ENCODE measurements at regions not wholly inside any gene's neighbourhood (a gene's known extent, or its start where the extent isn't known, plus 50 kb on each side); places are given as distances from the start of the nearest gene placed in this dataset.

DNA sequence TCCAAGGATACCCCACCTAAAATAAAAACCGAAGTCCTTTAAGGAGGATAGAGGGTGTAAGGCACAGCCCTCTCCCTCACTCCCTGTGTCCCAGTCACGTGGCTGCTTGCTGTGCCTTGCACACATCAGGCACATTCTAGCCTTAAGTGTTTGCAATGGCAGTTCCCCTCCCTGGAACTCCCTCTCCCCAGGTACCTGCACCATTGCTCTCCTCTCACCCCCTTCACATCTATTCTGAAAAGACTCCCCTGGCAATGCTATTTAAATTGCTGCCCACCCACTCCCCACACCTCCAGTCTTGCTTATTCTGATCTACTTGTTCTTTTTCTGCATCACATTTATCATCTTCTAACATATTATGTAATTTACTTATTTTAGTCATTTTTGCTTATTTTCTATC, 91.6 kb upstream of the LNX1 start:
- no peak for DNase-seq

DNA sequence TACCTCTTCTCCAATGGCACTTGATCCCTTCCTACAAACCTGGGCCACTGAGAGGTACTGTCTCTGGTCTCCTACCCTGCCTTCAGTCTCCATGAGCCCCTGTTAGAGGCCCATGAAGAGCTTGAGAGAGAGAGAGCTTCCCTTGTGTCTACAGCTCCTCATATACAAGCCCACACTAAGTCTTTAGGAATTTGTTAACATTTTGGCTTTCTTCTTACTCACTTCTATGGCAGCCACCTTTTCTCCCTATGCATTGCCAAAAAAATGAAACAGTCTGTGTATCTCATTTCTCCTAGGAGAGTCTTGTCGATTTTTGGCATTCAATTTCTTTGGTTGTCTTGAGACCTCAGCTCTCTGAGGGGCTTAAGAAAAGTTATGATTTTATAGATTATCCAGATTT, 90.9 kb upstream of the LNX1 start:
- DNase-seq = no peak

DNA sequence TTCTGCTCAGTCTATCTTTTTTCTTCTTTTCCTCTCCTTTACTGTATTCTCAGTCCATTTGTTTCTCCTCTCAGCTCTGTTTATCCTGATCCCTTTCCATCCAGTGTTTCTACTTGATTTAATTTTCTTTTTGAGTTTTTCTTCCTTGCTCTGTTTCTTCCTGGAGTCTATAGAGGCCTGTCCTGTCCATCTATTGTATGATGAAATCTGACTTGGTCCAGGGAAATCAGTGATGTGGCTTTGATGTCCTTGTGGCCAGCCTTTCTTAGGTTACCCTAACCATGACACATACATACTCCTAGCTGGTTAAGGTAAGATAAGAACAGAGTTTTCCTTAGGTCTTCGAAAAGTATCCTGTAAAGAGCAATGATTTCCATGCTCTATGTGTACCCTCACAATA, 89.3 kb upstream of the LNX1 start:
- no peak for DNase-seq

DNA sequence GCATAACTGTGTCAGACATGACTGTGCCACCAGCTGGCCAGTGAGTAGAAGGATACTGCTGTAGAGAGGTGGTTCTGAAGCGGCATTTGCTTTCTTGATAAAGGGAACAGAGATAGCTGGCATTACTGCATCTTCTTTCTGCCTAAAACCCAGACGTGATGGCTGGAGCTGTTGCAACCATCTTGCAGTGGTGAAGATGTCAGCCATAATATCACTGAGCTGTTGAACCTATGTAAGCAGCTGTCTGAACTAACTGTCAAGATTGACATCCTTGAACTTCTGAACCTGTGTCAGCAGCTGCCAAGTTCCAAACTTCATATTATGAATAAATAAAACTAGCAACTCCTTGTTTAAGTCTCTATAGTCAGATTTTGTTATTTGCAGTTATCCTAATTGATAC, 88.9 kb upstream of the LNX1 start:
- DNase-seq = no peak

DNA sequence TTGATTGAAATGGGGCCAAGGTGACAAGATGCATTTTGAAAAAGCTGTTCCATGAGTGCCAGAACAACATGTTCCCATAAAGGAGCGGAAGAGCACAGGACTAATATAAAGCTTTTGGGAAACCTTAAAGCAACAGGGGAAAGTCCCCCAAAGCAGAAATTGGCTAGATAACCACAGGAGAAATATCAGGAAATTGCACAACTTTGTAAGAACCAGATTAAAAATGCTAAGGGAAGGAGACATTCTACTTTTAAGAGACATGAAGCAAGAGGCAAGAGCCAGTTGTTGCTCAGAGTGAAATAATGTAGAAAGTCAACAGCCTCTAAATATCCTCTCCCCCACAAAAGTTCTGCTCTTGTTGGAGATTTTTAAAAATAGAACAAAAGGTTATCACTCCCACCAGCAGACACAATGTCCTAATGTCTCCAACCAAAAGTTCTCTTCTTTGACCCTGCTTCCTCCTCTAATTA, 85.2 kb upstream of the LNX1 start:
- DNase-seq = no peak

DNA sequence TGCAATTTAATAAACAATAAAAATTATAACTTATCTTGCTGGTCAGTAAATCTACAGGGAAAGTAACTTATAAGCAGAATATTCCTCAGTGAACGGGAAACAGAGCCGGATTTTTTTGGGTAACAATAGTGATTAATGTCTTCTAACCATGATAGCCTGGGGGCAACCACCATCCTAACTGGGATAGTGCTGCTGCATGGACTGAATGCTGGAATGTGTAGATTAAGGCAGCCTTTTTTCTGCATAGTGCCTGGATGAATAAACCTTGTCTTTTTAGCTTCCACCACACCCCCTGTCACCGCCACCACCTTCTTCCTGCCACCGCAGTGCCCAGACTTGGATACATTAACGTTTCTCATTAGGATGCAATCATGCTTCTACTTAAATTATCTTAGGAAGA, 83.6 kb upstream of the LNX1 start:
- DNase-seq = no peak

DNA sequence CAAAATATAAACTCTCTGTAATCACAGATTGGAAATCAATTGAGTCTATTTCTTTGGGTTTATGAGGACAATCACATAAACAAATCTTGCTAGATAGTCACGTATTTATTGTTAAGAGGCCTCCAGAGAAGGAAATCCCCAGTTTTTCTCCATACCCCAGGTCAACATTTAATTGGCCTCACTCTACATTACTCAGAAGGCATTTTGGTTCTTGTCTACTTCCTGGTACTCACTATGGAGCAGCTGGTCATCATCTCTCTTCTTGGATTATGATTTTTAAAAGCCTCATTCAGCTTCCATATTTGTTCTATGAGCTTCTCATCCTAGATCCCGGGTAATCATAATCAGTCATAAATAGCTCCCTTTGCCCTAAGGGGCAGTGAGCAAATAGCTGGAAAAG, 81.6 kb upstream of the LNX1 start:
- DNase-seq = no peak

DNA sequence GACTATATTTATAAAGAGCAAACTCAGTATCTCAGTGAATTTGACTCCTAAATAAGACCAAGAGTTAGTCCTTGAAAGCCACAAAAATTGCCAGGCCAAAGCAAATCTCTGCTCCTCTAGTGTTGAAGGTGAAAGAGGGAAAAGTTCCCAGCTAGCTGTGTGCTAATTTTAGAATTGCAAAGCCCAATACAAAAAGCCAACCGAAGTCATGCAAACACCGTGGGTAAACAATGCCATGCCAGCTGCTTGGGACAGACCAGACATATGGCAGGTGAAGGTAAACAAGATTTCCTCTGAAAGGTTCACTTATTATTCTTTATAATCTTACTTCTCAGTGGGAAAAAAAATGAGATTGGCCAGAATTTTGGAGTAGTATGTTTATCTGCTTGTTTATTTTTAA, 80.5 kb upstream of the LNX1 start:
- peak; percentile 43 for DNase-seq

DNA sequence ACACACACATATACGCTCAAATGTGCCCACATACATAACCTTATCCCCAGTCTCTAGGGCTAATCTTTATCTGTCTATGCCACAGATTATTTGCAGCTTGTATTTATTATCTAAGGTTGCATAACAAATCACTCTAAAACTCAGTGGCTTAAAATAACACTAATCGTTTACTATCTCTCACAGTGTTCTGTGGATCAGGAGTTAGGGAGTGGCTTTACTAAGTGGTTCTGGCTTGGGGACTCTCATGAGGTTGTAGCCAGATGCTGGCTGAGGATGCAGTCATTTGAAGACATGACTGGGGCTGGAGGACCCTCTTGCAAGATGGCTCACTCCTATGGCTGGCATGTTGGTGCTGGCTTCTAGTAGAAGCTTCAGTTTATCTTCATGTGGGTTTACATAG, 68.5 kb upstream of the LNX1 start:
- DNase-seq = no peak

DNA sequence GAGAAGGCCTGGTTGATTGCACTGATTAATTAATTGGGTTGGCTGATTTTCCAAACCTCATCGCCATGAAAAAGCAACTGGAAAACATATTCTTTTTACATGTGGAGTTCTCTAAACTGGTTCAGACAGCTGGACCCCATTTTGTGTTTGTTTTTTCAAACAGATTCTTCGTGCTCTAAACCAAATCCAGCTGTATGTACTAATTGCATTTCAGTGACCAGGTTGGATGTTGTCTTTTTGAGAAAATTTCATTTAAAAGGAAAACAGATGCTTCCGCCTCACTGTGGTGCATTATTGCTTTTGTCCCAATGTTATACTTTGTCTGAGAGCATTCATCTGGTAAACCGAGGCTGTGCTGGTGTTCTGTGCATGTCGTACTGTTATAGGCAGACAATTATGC, 67.8 kb upstream of the LNX1 start:
- DNase-seq = no peak

DNA sequence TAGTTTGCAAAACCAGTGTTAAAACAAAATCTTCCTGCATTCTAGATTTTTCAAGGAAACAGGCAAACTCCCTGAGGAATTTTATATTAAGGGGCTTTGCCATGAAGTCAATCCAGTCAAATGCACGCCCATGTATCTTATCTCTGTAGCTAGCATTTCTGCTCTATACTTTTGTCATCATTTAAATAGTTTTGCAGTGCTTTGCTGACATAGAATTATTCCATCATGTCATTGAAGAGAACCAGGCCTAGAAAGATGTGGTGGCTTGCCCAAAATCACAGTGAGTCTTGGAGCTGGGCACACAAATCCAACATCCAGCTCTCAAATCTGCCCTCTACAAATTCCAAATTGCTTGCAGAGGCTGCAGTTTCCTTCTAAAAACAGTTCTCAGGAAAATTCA, 66.7 kb upstream of the LNX1 start:
- DNase-seq = no peak

DNA sequence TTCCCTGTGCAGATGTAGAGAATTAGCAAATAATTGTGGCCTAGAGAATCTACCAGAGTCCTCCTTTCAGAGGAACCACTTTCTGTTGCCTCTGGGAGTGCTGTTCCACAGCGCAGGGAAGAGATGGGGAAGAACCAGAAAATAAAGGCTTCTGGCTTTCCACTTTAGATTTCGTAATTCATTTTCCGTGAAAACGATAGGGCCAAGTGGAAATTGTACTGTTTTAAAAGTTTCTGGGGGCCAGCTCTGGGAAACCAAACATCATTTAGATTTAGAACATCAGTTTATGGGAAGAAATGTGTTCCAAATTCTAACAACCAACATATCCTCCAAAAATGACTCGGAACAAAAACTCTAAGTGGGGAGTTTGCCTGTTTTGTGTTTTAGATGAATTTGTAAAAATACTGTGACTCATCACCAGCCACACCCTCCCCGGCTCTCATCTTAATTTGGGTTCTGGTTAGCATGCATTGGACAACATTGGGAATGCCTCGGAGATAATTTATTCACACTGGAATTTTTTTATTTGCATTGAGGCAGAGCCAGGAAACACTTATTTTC, 65.2 kb upstream of the LNX1 start:
- DNase-seq = no peak

DNA sequence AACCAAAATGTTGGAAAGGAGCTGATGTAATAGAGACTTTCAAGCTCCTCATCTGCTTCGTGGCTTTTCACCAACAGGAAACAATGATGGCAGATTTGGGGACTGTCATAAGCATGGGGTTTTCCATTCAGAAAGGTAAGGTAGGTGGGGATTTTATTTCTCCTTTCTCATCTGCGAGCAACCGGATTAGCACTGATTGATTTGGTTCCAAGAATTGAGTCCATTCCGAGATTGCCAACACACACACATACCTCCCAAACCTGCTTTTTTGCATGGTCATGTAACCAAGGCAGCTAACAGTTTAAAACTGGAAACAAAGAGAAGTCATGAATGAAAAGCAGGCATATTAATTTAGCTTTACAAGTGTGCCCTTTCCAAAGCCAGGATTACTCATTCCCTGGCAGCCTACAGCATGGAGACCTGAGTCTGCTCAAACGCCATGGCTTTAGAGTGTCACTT, 63.0 kb upstream of the LNX1 start:
- peak; percentile 11 for DNase-seq

DNA sequence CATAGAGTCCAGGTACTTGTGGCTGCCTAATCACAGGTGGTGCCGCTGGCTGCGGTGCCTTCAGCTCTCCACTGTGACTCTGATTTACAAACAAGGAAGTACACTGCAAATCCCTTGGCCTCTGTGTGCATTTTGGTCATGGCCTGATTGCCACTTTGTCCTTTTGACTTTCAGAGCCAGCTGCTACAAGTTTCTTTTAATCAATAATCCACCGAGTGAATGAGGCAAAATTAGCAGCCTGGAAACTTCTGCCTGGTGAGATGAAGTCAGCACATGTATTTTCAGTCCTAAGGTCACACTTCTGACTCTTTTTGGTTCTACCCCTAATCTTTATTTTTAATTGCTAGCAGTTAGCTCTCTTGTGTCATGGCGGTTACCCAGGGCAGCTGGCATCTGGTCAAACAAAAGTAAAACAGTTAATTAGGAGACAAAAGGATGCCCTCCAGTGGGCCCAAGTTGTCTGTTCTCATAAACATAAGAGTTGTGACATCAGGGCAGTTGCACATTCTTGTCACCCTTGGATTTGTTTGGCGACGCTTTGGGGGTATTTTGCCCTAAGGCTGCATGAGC, 62.3 kb upstream of the LNX1 start:
- DNase-seq = peak; percentile 51

DNA sequence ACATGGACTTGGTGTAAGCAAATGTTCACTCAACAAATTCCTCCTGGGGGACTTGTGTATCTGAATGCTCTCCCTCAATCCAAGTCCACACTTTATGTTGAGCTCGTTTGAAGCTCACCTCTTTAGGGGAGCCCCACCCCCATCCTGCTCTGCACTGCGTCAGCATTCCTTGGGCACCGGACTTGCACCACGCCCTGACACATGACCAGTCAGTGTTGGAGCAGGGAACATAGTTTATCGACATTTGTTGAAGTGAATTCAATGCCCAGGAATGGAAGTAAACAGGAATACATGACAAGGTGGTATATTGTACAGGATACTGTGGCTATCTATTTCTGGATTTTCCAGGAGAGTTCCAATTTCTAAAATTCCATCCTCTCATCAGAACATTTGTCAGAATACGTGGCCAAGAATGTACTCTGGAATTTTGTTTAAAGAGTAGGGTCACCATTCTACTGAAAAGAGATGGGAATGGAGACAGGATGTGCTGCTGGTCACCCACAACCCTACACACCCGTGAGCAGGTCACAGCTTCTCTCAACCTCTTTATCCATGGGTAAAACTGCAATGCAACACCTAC, 60.0 kb upstream of the LNX1 start:
- DNase-seq = no peak

DNA sequence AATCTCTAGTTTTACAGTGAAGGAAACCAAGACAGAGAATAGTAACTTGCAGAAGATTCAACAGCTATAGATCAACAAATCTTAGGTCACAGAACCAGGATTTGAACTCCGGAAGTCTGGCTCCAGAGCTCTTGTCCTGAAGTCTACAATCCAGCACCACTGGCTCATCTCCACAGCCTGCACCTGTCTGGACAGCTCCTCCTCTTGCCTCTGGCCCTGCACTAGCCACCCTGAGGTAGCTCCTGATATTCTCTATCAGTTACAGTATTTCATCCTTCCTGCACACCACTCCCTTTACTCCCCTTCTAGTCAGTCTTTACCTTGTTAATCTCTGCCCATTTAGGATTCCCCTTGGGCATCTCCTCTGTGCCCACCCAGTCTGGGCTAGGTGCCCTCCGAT, 58.1 kb upstream of the LNX1 start:
- no peak for DNase-seq

DNA sequence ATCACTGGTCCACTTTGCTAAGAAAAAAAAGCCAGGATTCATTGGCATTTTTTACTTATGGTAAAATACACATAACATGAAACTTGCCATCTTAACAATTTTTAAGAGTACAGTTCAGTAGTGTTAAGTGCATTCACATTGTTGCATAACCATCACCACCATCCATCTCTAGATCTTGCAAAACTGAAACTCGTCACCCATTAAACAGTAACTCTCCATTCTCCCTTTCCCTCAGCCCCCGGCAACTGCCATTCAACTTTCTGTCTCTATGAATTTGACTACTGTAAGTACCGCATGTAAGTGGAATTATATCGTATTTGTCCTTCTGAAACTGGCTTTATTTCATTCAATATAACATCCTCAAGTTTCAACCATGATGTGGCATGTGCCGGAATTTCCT, 56.3 kb upstream of the LNX1 start:
- no peak for DNase-seq

DNA sequence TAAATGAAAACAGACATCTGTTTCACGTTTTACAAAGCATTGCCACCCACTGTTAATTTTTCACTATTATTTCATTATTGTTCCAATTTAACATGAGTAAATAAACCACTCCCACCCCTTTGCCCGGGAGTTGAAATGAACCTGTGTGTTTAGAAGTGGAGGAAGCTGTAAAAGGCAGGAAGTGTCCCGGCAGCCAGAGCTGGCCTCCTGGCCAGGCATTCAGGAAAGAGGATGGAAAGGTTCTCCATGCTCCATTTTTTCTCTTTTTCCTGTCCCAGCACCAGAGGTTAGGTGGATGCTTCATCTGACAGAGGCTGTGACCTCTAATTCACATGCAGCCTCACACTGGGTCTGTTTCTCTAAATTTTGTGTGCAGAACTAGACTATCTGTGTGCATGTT, 55.5 kb upstream of the LNX1 start:
- DNase-seq = peak; percentile 19

DNA sequence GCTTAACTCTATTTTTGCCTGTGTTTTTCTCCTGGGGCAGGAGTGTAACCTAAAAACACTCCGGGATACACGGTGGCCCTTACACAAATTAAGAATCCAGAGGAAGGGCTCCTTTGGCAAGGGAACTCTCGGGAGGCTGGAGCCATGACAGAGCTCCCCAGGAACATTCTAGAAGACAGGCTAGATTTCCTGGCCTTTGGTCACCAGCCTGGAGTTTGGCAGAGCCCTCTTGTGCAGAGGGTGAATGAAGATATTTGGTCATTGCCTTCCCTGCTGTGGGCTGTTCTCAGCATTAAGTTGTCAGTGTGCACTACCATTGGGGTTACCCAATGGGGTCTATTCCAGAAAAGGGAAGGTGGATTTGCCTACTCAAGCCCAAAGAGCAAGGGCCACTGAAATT, 53.8 kb upstream of the LNX1 start:
- no peak for DNase-seq

DNA sequence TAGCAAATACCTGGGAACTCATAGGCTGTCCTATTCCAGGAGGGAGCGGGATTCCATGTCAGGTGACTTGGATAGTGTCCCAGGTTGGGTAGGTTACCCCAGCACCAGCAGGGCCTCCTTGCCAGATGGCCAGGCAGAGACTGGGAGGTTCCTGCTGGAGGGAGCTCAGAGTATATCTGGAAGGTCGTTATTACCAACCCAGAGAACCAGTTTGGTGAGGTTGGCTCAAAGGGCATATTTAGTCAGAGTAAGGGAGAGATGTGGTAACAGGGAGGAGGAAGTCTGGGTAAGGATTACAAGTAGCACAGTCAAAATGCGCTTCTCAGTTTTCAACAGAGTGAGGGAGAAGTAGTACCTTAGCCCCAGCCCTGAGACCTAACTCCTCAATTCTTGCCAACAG, 53.3 kb upstream of the LNX1 start:
- DNase-seq = no peak
